IMR-90 (cell line): ENCODE measurements at regions not wholly inside any gene's neighbourhood (a gene's known extent, or its start where the extent isn't known, plus 50 kb on each side); places are given as distances from the start of the nearest gene placed in this dataset.

Experiments used
- ATAC-seq: fragments of 200-7000 bp; cut with Tn5 transposase; 2 replicates; pipeline ENCODE4 v1.9.1; 2020; ENCODE audit warnings: low read depth, mild to moderate bottlenecking, moderate library complexity
- BruUV-seq: library from RNA; stranded (reverse); fragments of 400-500 nt; replicated peaks from 2 replicates; lab custom pipeline; 2021; lab: Mats Ljungman, UMichigan
- CTCF ChIA-PET: fragments of 300-600 bp; formaldehyde crosslinking; extraction: SDS; loops from one replicate; lab custom pipeline; 2021; ENCODE audit warnings: antibody characterized with exemption; lab: Yijun Ruan, JAX
- POLR2A ChIA-PET: fragments of 300-600 bp; sonication (Branson Sonifier 250); formaldehyde crosslinking; loops from one replicate; lab custom pipeline; 2022; ENCODE audit warnings: antibody characterized with exemption; ENCODE audit not compliant: unreplicated experiment; lab: Charles Lee
- DNase-seq: peaks from one replicate; pipeline ENCODE4 v3.0.0; 2013
- H2AFZ ChIP-seq: replicated peaks from 2 replicates; pipeline ENCODE3; 2013; ENCODE audit warnings: low read length, mild to moderate bottlenecking; ENCODE audit not compliant: poor library complexity
- H2AK5ac ChIP-seq: 2 replicates; pipeline ENCODE4 v1.6.1; 2013; ENCODE audit warnings: low read depth, low read length, inconsistent platforms
- H2AK9ac ChIP-seq: replicated peaks from 2 replicates; pipeline ENCODE3; 2013; ENCODE audit warnings: mild to moderate bottlenecking, low read depth, low read length, moderate library complexity; ENCODE audit not compliant: poor library complexity
- H2BK120ac ChIP-seq: 2 replicates; pipeline ENCODE4 v1.6.1; 2013; ENCODE audit warnings: low read depth, low read length, inconsistent platforms
- H2BK15ac ChIP-seq: 3 replicates; pipeline ENCODE4 v1.6.1; 2013; ENCODE audit warnings: low read depth, low read length, inconsistent platforms
- H2BK20ac ChIP-seq: 2 replicates; pipeline ENCODE4 v1.6.1; 2013; ENCODE audit warnings: low read depth, mild to moderate bottlenecking, inconsistent platforms, low read length, moderate library complexity
- H2BK5ac ChIP-seq: 2 replicates; pipeline ENCODE4 v1.6.1; 2013; ENCODE audit warnings: mild to moderate bottlenecking, low read depth, low read length, inconsistent platforms; ENCODE audit not compliant: poor library complexity, severe bottlenecking
- H3K14ac ChIP-seq: replicated peaks from 2 replicates; pipeline ENCODE4 v1.6.1; 2013; ENCODE audit warnings: low read depth, low read length, inconsistent platforms
- H3K18ac ChIP-seq: 2 replicates; pipeline ENCODE4 v1.6.1; 2013; ENCODE audit warnings: low read depth, low read length, control low read depth
- H3K23ac ChIP-seq: 2 replicates; pipeline ENCODE4 v1.6.1; 2013; ENCODE audit warnings: low read depth, low read length, inconsistent platforms
- H3K27ac ChIP-seq: 2 replicates; pipeline ENCODE4 v1.5.1; 2013; ENCODE audit warnings: mild to moderate bottlenecking, control low read depth, low read length; ENCODE audit not compliant: insufficient read depth
- H3K27me3 ChIP-seq: 2 replicates; pipeline ENCODE4 v1.6.1; 2013; ENCODE audit warnings: low read length; ENCODE audit not compliant: control insufficient read depth, insufficient read depth
- H3K36me3 ChIP-seq: 2 replicates; pipeline ENCODE4 v1.6.1; 2013; ENCODE audit warnings: low read length, mixed read lengths; ENCODE audit not compliant: control insufficient read depth, insufficient read depth
- H3K4ac ChIP-seq: 2 replicates; pipeline ENCODE4 v1.6.1; 2013; ENCODE audit warnings: low read depth, low read length, inconsistent platforms
- H3K4me1 ChIP-seq: 2 replicates; pipeline ENCODE4 v1.6.1; 2013; ENCODE audit warnings: low read length, mixed read lengths; ENCODE audit not compliant: control insufficient read depth, insufficient read depth
- H3K4me2 ChIP-seq: 2 replicates; pipeline ENCODE4 v1.6.1; 2013; ENCODE audit warnings: low read depth, mild to moderate bottlenecking, control low read depth, low read length, moderate library complexity
- H3K4me3 ChIP-seq: 2 replicates; pipeline ENCODE4 v1.5.1; 2013; ENCODE audit warnings: low read depth, mild to moderate bottlenecking, control low read depth, low read length, moderate library complexity; ENCODE audit not compliant: insufficient read depth
- H3K56ac ChIP-seq: 2 replicates; pipeline ENCODE4 v1.6.1; 2013; ENCODE audit warnings: low read length, inconsistent platforms; ENCODE audit not compliant: insufficient read depth; ENCODE audit errors: extremely low read depth
- H3K79me1 ChIP-seq, 2 experiments: 2 replicates each; pipeline ENCODE4 v1.6.1; 2013; ENCODE audit warnings: low read length in 2 of 2, inconsistent platforms in 1 of 2, low read depth in 1 of 2
- H3K9ac ChIP-seq: 2 replicates; pipeline ENCODE4 v1.6.1; 2013; ENCODE audit warnings: low read depth, low read length, control low read depth
- H3K9me1 ChIP-seq: 2 replicates; pipeline ENCODE4 v1.6.1; 2013; ENCODE audit warnings: low read length, inconsistent platforms; ENCODE audit not compliant: insufficient read depth
- H3K9me3 ChIP-seq: 2 replicates; pipeline ENCODE4 v1.6.1; 2013; ENCODE audit warnings: low read length; ENCODE audit not compliant: control insufficient read depth, insufficient read depth
- H4K20me1 ChIP-seq: 2 replicates; pipeline ENCODE4 v1.6.1; 2013; ENCODE audit warnings: low read length, inconsistent platforms; ENCODE audit not compliant: insufficient read depth
- H4K5ac ChIP-seq: 2 replicates; pipeline ENCODE4 v1.6.1; 2013; ENCODE audit warnings: mild to moderate bottlenecking, low read depth, low read length, control low read depth
- H4K8ac ChIP-seq, 2 experiments: 2 replicates each; pipeline ENCODE4 v1.6.1; 2013; ENCODE audit warnings: low read depth in 2 of 2, low read length in 2 of 2, control low read depth in 1 of 2, inconsistent platforms in 1 of 2
- H4K91ac ChIP-seq: 2 replicates; pipeline ENCODE4 v1.6.1; 2013; ENCODE audit warnings: low read depth, low read length, inconsistent platforms; ENCODE audit not compliant: insufficient read depth
- BHLHE40 ChIP-seq: fragments of 150-350 bp; IDR thresholded peaks from 2 replicates; pipeline ENCODE4 v1.6.1; 2016; ENCODE audit warnings: mild to moderate bottlenecking, low read depth, low read length
- CEBPB ChIP-seq: IDR thresholded peaks from 2 replicates; pipeline ENCODE4 v1.6.1; 2012; ENCODE audit warnings: low read depth, low read length, improper control_type of control experiment
- CHD1 ChIP-seq: IDR thresholded peaks from 2 replicates; pipeline ENCODE4 v1.6.1; 2012; ENCODE audit warnings: low read depth, low read length, improper control_type of control experiment
- CTCF ChIP-seq: conservative IDR thresholded peaks from 2 replicates; pipeline ENCODE4 v1.5.1; 2012; ENCODE audit warnings: mild to moderate bottlenecking, low read depth, low read length, improper control_type of control experiment
- ELK1 ChIP-seq: fragments of 150-350 bp; IDR thresholded peaks from 2 replicates; pipeline ENCODE4 v1.6.1; 2016; ENCODE audit warnings: low read depth, mild to moderate bottlenecking, low read length, moderate library complexity, borderline replicate concordance
- FOS ChIP-seq: fragments of 150-350 bp; IDR thresholded peaks from 2 replicates; pipeline ENCODE4 v1.6.1; 2016; ENCODE audit warnings: low read depth, low read length
- MAZ ChIP-seq: IDR thresholded peaks from 2 replicates; pipeline ENCODE4 v1.6.1; 2012; ENCODE audit warnings: low read depth, mild to moderate bottlenecking, low read length, improper control_type of control experiment, moderate library complexity, borderline replicate concordance
- MXI1 ChIP-seq: IDR thresholded peaks from 2 replicates; pipeline ENCODE4 v1.6.1; 2012; ENCODE audit warnings: low read depth, mild to moderate bottlenecking, low read length, moderate library complexity, borderline replicate concordance
- NFE2L2 ChIP-seq: fragments of 150-350 bp; IDR thresholded peaks from 2 replicates; pipeline ENCODE4 v1.6.1; 2016; ENCODE audit warnings: low read depth, mild to moderate bottlenecking, low read length
- POLR2A ChIP-seq: IDR thresholded peaks from 2 replicates; pipeline ENCODE4 v1.6.1; 2012; ENCODE audit warnings: mild to moderate bottlenecking, low read depth, low read length
- RAD21 ChIP-seq: IDR thresholded peaks from 2 replicates; pipeline ENCODE4 v1.6.1; 2012; ENCODE audit warnings: low read length, improper control_type of control experiment
- RCOR1 ChIP-seq: IDR thresholded peaks from 2 replicates; pipeline ENCODE4 v1.6.1; 2012; ENCODE audit warnings: mild to moderate bottlenecking, low read length, improper control_type of control experiment; ENCODE audit not compliant: insufficient replicate concordance
- RFX5 ChIP-seq: IDR thresholded peaks from 2 replicates; pipeline ENCODE4 v1.8.0; 2012; ENCODE audit warnings: low read depth, mild to moderate bottlenecking, low read length, moderate library complexity
- SMC3 ChIP-seq: fragments of 150-350 bp; IDR thresholded peaks from 2 replicates; pipeline ENCODE4 v1.6.1; 2016; ENCODE audit warnings: low read depth, mild to moderate bottlenecking, antibody characterized with exemption, low read length, moderate library complexity
- WGBS, 2 experiments: methylation state at CpG; one replicate each; pipeline versions ENCODE4 v1.1.5 to v1.1.7; 2013; ENCODE audit warnings: missing lambda C conversion rate in 2 of 2; ENCODE audit not compliant: insufficient read length in 1 of 2; ENCODE audit errors: extremely low coverage in 2 of 2; 5-methylcytosine and 5-hydroxymethylcytosine counted together
- dilution Hi-C: fragments of 300-500 bp; cut with HindIII; formaldehyde crosslinking; loops from one replicate; pipeline ENCODE4 v1.14.3; 2018; ENCODE audit warnings: low sequenced_read_pairs; ENCODE audit not compliant: unreplicated experiment
- in situ Hi-C: fragments of 300-500 bp; cut with MboI; formaldehyde crosslinking; loops from 3 replicates; pipeline ENCODE4 v1.14.3; 2019; ENCODE audit warnings: low sequenced_read_pairs, inconsistent platforms, mixed read lengths
- intact Hi-C: fragments of 100-400 bp; cut with micrococcal nuclease; formaldehyde crosslinking; loops from 2 replicates; pipeline ENCODE4 v1.10.0; 2022
- TF ChIP-seq, protein P1 (sequence below): fragments of 150-350 bp; IDR thresholded peaks from 2 replicates; pipeline ENCODE4 v1.6.1; 2017; ENCODE audit warnings: mild to moderate bottlenecking, antibody characterized with exemption, low read length, low read depth

- no peak for ATAC-seq
- no peak for DNase-seq
- no peak overlapping the region for H2AK9ac ChIP-seq
- no peak overlapping the region for H3K4me2 ChIP-seq
- no peak overlapping the region for H3K4me3 ChIP-seq
- dilution Hi-C loops, result no loop called here
- no peak overlapping the region for H3K4ac ChIP-seq
- no peak overlapping the region for H4K8ac ChIP-seq
- H3K9me1 ChIP-seq, result no peaks in the 10 kb centered on the region
- no peak overlapping the region for H3K27ac ChIP-seq
- in situ Hi-C loops, result no loop called here
- 80% methylated on average over 1 of the region's 19 CpGs; no CpG with 5 or more reads in 1 of the 2 experiments for WGBS, 2 experiments
- no peaks in the 10 kb centered on the region; the same call in 1 of the 2 replicates for H4K20me1 ChIP-seq
- no peak overlapping the region for H3K9ac ChIP-seq
- no peak overlapping the region for H4K5ac ChIP-seq
- no peaks in the 10 kb centered on the region for H3K79me1 ChIP-seq
- TF ChIP-seq RFX5 (no peak), CEBPB (no peak), MAZ (no peak), CTCF (no peak), MXI1 (no peak), RAD21 (no peak), BHLHE40 (no peak), FOS (no peak), NFE2L2 (no peak), CHD1 (no peak), RCOR1 (no peak), POLR2A (no peak), ELK1 (no peak), SMC3 (no peak)
- TF ChIP-seq, protein P1, sequence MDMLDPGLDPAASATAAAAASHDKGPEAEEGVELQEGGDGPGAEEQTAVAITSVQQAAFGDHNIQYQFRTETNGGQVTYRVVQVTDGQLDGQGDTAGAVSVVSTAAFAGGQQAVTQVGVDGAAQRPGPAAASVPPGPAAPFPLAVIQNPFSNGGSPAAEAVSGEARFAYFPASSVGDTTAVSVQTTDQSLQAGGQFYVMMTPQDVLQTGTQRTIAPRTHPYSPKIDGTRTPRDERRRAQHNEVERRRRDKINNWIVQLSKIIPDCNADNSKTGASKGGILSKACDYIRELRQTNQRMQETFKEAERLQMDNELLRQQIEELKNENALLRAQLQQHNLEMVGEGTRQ, result no peak
- no peak overlapping the region for H2BK20ac ChIP-seq
- no peak overlapping the region for H3K23ac ChIP-seq
- no peak overlapping the region for H4K91ac ChIP-seq
- H2AK5ac ChIP-seq, result no peak overlapping the region
- H3K14ac ChIP-seq, result no peak overlapping the region
- no peak overlapping the region for H2BK5ac ChIP-seq
- H3K36me3 ChIP-seq, result no peaks in the 10 kb centered on the region
- CTCF ChIA-PET, result no interaction called here
- H3K9me3 ChIP-seq, result no peaks in the 10 kb centered on the region
- H2BK120ac ChIP-seq, result no peak overlapping the region
- no peak overlapping the region for H2AFZ ChIP-seq
- H2BK15ac ChIP-seq, result no peak overlapping the region
- POLR2A ChIA-PET, result no interaction called here
- peaks cover 9% of the 10 kb centered on the region for H3K27me3 ChIP-seq
- intact Hi-C loops, result no loop called here
- H3K18ac ChIP-seq, result no peak overlapping the region
- no TSS peak for BruUV-seq
- peaks cover 2% of the 10 kb centered on the region; the same call in 1 of the 2 replicates for H3K4me1 ChIP-seq
- no peak overlapping the region for H3K56ac ChIP-seq
Measured at GRCh38 chr15:98529205-98530145, 118.9 kb upstream of the IGF1R start.
